ENCODE measurements at regions not wholly inside any gene's neighbourhood (a gene's known extent, or its start where the extent isn't known, plus 50 kb on each side); places are given as distances from the start of the nearest gene placed in this dataset.

- DNase-seq (ENCODE audit: low spot score): no peak
- ATAC-seq (ENCODE audit: low FRiP score): no peak
- TF ChIP-seq, protein P1, sequence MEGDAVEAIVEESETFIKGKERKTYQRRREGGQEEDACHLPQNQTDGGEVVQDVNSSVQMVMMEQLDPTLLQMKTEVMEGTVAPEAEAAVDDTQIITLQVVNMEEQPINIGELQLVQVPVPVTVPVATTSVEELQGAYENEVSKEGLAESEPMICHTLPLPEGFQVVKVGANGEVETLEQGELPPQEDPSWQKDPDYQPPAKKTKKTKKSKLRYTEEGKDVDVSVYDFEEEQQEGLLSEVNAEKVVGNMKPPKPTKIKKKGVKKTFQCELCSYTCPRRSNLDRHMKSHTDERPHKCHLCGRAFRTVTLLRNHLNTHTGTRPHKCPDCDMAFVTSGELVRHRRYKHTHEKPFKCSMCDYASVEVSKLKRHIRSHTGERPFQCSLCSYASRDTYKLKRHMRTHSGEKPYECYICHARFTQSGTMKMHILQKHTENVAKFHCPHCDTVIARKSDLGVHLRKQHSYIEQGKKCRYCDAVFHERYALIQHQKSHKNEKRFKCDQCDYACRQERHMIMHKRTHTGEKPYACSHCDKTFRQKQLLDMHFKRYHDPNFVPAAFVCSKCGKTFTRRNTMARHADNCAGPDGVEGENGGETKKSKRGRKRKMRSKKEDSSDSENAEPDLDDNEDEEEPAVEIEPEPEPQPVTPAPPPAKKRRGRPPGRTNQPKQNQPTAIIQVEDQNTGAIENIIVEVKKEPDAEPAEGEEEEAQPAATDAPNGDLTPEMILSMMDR (IDR thresholded peaks at IDR 0.05): no peak
Observed at GRCh38 chr4:34047363-34047762, 2197.0 kb downstream of the ARAP2 start.

GRCh38 chr4:34066126-34066525 is 2178.2 kb downstream of the ARAP2 start:
- TF ChIP-seq, protein P1 (IDR thresholded peaks at IDR 0.05): no peak
- DNase-seq (ENCODE audit: low spot score): no peak
- no peak for ATAC-seq (ENCODE audit: low FRiP score)

- no peak for DNase-seq (ENCODE audit: low spot score)
- TF ChIP-seq, protein P1 (IDR thresholded peaks at IDR 0.05): no peak
- no peak for ATAC-seq (ENCODE audit: low FRiP score)
Observed at GRCh38 chr4:34091451-34091850, 2152.9 kb downstream of the ARAP2 start.

DNA sequence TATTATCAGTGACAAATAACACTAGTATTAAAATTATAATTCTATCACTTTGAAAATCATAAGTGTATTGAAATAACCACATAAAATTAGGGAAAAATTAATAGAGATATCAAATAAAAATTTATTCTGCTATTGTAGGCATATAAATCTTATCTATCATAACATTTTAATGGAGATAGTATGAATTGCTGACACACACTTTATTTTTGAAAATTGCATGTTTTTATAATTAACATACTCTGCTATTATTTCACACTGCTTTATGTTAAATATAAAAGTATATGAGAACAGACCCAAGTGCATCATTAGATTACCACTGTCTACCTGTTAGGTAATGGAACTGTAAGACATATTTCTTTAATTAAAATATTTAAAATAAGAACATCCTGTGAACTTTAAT is 2150.2 kb downstream of the ARAP2 start:
- TF ChIP-seq, protein P1 (IDR thresholded peaks at IDR 0.05): no peak
- no peak for DNase-seq (ENCODE audit: low spot score)
- no peak for ATAC-seq (ENCODE audit: low FRiP score)

GRCh38 chr4:34105311-34105710 is 2139.0 kb downstream of the ARAP2 start:
- TF ChIP-seq, protein P1 (IDR thresholded peaks at IDR 0.05): no peak
- ATAC-seq (ENCODE audit: low FRiP score): peak; percentile 51
- no peak for DNase-seq (ENCODE audit: low spot score)

DNA sequence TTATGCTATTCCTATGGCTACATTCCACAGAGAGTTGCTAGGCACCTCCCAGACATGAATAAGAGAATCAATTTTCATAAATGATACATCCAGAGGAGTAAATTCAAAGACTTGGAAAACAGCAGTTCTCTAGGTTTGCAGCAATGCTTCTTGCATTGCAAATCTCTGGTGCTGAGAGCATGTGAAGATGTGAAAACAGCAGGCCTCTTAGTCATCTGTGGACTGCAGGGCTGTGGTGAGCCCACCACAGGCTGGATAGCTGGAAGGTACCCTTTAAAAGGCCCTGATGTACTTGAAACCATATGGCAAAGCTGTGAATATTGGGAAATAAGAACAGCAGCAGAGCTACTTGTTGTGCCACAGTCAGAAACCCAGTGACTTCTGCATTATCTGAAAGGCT is 2135.9 kb downstream of the ARAP2 start:
- DNase-seq (ENCODE audit: low spot score) (no peak), ATAC-seq (ENCODE audit: low FRiP score) (no peak)
- TF ChIP-seq, protein P1 (IDR thresholded peaks at IDR 0.05): no peak

DNA sequence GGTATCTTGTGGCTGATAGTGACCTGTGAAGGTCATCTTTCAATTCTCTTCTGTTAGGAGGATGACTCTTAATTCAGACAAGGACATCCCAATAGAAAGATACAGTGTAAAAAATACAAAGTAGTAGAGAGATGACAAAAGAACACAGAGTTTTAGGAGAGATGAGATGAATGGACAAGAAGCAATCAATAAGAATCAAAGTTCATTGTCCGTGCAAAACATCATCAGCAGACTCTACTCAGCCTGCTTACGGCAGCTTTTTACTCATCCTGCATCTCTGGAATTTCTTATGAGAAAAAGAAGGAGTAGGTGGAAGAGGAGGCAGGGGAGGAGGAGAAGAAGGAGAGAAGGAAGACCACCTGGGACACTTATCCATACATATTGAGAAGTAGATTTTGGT is 2131.7 kb downstream of the ARAP2 start:
- ATAC-seq (ENCODE audit: low FRiP score) (no peak), DNase-seq (ENCODE audit: low spot score) (no peak)
- TF ChIP-seq, protein P1 (IDR thresholded peaks at IDR 0.05): no peak

All from omental fat pad (tissue), 3 donors.